GM12875 (cell line): ENCODE measurements at regions not wholly inside any gene's neighbourhood (a gene's known extent, or its start where the extent isn't known, plus 50 kb on each side); places are given as distances from the start of the nearest gene placed in this dataset.

Experiments used
- H3K4me3 ChIP-seq: one replicate; pipeline ENCODE4 v1.5.1; 2011; ENCODE audit warnings: low read depth, low read length, control low read depth
- CTCF ChIP-seq: IDR thresholded peaks from 2 replicates; pipeline ENCODE4 v1.5.1; 2011; ENCODE audit warnings: low read depth, mild to moderate bottlenecking, control low read depth, inconsistent platforms, low read length, moderate library complexity, borderline replicate concordance; ENCODE audit not compliant: insufficient read depth

- no peak for TF ChIP-seq CTCF
- H3K4me3 ChIP-seq = no peak overlapping the region
These were observed 1951.7 kb upstream of the LRRTM1 start for GRCh38 chr2:82256288-82256687.

- no peak overlapping the region for H3K4me3 ChIP-seq
- no peak for TF ChIP-seq CTCF
These were observed 1950.2 kb upstream of the LRRTM1 start for GRCh38 chr2:82254728-82255127.

GRCh38 chr2:82246220-82246775 is 1941.7 kb upstream of the LRRTM1 start:
- H3K4me3 ChIP-seq = no peak overlapping the region
- no peak for TF ChIP-seq CTCF

GRCh38 chr2:82239176-82239575 is 1934.6 kb upstream of the LRRTM1 start:
- no peak for TF ChIP-seq CTCF
- no peak overlapping the region for H3K4me3 ChIP-seq

- H3K4me3 ChIP-seq = no peak overlapping the region
These were observed 1933.6 kb upstream of the LRRTM1 start for GRCh38 chr2:82237994-82238662.

GRCh38 chr2:82234283-82234874 is 1929.8 kb upstream of the LRRTM1 start:
- no peak for TF ChIP-seq CTCF

More at GRCh38 chr2:82237994-82238662, 1933.6 kb upstream of the LRRTM1 start:
- TF ChIP-seq CTCF = no peak

GRCh38 chr2:82233806-82234205 is 1929.3 kb upstream of the LRRTM1 start:
- no peak for TF ChIP-seq CTCF
- no peak overlapping the region for H3K4me3 ChIP-seq

More at GRCh38 chr2:82234283-82234874, 1929.8 kb upstream of the LRRTM1 start:
- no peak overlapping the region for H3K4me3 ChIP-seq
